IMR-90 (cell line): ENCODE measurements at regions not wholly inside any gene's neighbourhood (a gene's known extent, or its start where the extent isn't known, plus 50 kb on each side); places are given as distances from the start of the nearest gene placed in this dataset.

ENCODE experiments used
- ATAC-seq: fragments of 200-7000 bp; cut with Tn5 transposase; 2 replicates; pipeline ENCODE4 v1.9.1; 2020; ENCODE audit warnings: low read depth, mild to moderate bottlenecking, moderate library complexity
- BruUV-seq: library from RNA; stranded (reverse); fragments of 400-500 nt; replicated peaks from 2 replicates; lab custom pipeline; 2021; lab: Mats Ljungman, UMichigan
- CTCF ChIA-PET: fragments of 300-600 bp; formaldehyde crosslinking; extraction: SDS; loops from one replicate; lab custom pipeline; 2021; ENCODE audit warnings: antibody characterized with exemption; lab: Yijun Ruan, JAX
- POLR2A ChIA-PET: fragments of 300-600 bp; sonication (Branson Sonifier 250); formaldehyde crosslinking; loops from one replicate; lab custom pipeline; 2022; ENCODE audit warnings: antibody characterized with exemption; ENCODE audit not compliant: unreplicated experiment; lab: Charles Lee
- DNase-seq: peaks from one replicate; pipeline ENCODE4 v3.0.0; 2013
- H2AFZ ChIP-seq: replicated peaks from 2 replicates; pipeline ENCODE3; 2013; ENCODE audit warnings: low read length, mild to moderate bottlenecking; ENCODE audit not compliant: poor library complexity
- H2AK5ac ChIP-seq: 2 replicates; pipeline ENCODE4 v1.6.1; 2013; ENCODE audit warnings: low read depth, low read length, inconsistent platforms
- H2AK9ac ChIP-seq: replicated peaks from 2 replicates; pipeline ENCODE3; 2013; ENCODE audit warnings: mild to moderate bottlenecking, low read depth, low read length, moderate library complexity; ENCODE audit not compliant: poor library complexity
- H2BK120ac ChIP-seq: 2 replicates; pipeline ENCODE4 v1.6.1; 2013; ENCODE audit warnings: low read depth, low read length, inconsistent platforms
- H2BK15ac ChIP-seq: 3 replicates; pipeline ENCODE4 v1.6.1; 2013; ENCODE audit warnings: low read depth, low read length, inconsistent platforms
- H2BK20ac ChIP-seq: 2 replicates; pipeline ENCODE4 v1.6.1; 2013; ENCODE audit warnings: low read depth, mild to moderate bottlenecking, inconsistent platforms, low read length, moderate library complexity
- H2BK5ac ChIP-seq: 2 replicates; pipeline ENCODE4 v1.6.1; 2013; ENCODE audit warnings: mild to moderate bottlenecking, low read depth, low read length, inconsistent platforms; ENCODE audit not compliant: poor library complexity, severe bottlenecking
- H3K14ac ChIP-seq: replicated peaks from 2 replicates; pipeline ENCODE4 v1.6.1; 2013; ENCODE audit warnings: low read depth, low read length, inconsistent platforms
- H3K18ac ChIP-seq: 2 replicates; pipeline ENCODE4 v1.6.1; 2013; ENCODE audit warnings: low read depth, low read length, control low read depth
- H3K23ac ChIP-seq: 2 replicates; pipeline ENCODE4 v1.6.1; 2013; ENCODE audit warnings: low read depth, low read length, inconsistent platforms
- H3K27ac ChIP-seq: 2 replicates; pipeline ENCODE4 v1.5.1; 2013; ENCODE audit warnings: mild to moderate bottlenecking, control low read depth, low read length; ENCODE audit not compliant: insufficient read depth
- H3K27me3 ChIP-seq: 2 replicates; pipeline ENCODE4 v1.6.1; 2013; ENCODE audit warnings: low read length; ENCODE audit not compliant: control insufficient read depth, insufficient read depth
- H3K36me3 ChIP-seq: 2 replicates; pipeline ENCODE4 v1.6.1; 2013; ENCODE audit warnings: low read length, mixed read lengths; ENCODE audit not compliant: control insufficient read depth, insufficient read depth
- H3K4ac ChIP-seq: 2 replicates; pipeline ENCODE4 v1.6.1; 2013; ENCODE audit warnings: low read depth, low read length, inconsistent platforms
- H3K4me1 ChIP-seq: 2 replicates; pipeline ENCODE4 v1.6.1; 2013; ENCODE audit warnings: low read length, mixed read lengths; ENCODE audit not compliant: control insufficient read depth, insufficient read depth
- H3K4me2 ChIP-seq: 2 replicates; pipeline ENCODE4 v1.6.1; 2013; ENCODE audit warnings: low read depth, mild to moderate bottlenecking, control low read depth, low read length, moderate library complexity
- H3K4me3 ChIP-seq: 2 replicates; pipeline ENCODE4 v1.5.1; 2013; ENCODE audit warnings: low read depth, mild to moderate bottlenecking, control low read depth, low read length, moderate library complexity; ENCODE audit not compliant: insufficient read depth
- H3K56ac ChIP-seq: 2 replicates; pipeline ENCODE4 v1.6.1; 2013; ENCODE audit warnings: low read length, inconsistent platforms; ENCODE audit not compliant: insufficient read depth; ENCODE audit errors: extremely low read depth
- H3K79me1 ChIP-seq, 2 experiments: 2 replicates each; pipeline ENCODE4 v1.6.1; 2013; ENCODE audit warnings: low read length in 2 of 2, inconsistent platforms in 1 of 2, low read depth in 1 of 2
- H3K9ac ChIP-seq: 2 replicates; pipeline ENCODE4 v1.6.1; 2013; ENCODE audit warnings: low read depth, low read length, control low read depth
- H3K9me1 ChIP-seq: 2 replicates; pipeline ENCODE4 v1.6.1; 2013; ENCODE audit warnings: low read length, inconsistent platforms; ENCODE audit not compliant: insufficient read depth
- H3K9me3 ChIP-seq: 2 replicates; pipeline ENCODE4 v1.6.1; 2013; ENCODE audit warnings: low read length; ENCODE audit not compliant: control insufficient read depth, insufficient read depth
- H4K20me1 ChIP-seq: 2 replicates; pipeline ENCODE4 v1.6.1; 2013; ENCODE audit warnings: low read length, inconsistent platforms; ENCODE audit not compliant: insufficient read depth
- H4K5ac ChIP-seq: 2 replicates; pipeline ENCODE4 v1.6.1; 2013; ENCODE audit warnings: mild to moderate bottlenecking, low read depth, low read length, control low read depth
- H4K8ac ChIP-seq, 2 experiments: 2 replicates each; pipeline ENCODE4 v1.6.1; 2013; ENCODE audit warnings: low read depth in 2 of 2, low read length in 2 of 2, control low read depth in 1 of 2, inconsistent platforms in 1 of 2
- H4K91ac ChIP-seq: 2 replicates; pipeline ENCODE4 v1.6.1; 2013; ENCODE audit warnings: low read depth, low read length, inconsistent platforms; ENCODE audit not compliant: insufficient read depth
- BHLHE40 ChIP-seq: fragments of 150-350 bp; IDR thresholded peaks from 2 replicates; pipeline ENCODE4 v1.6.1; 2016; ENCODE audit warnings: mild to moderate bottlenecking, low read depth, low read length
- CEBPB ChIP-seq: IDR thresholded peaks from 2 replicates; pipeline ENCODE4 v1.6.1; 2012; ENCODE audit warnings: low read depth, low read length, improper control_type of control experiment
- CHD1 ChIP-seq: IDR thresholded peaks from 2 replicates; pipeline ENCODE4 v1.6.1; 2012; ENCODE audit warnings: low read depth, low read length, improper control_type of control experiment
- FOS ChIP-seq: fragments of 150-350 bp; IDR thresholded peaks from 2 replicates; pipeline ENCODE4 v1.6.1; 2016; ENCODE audit warnings: low read depth, low read length
- MAFK ChIP-seq: IDR thresholded peaks from 2 replicates; pipeline ENCODE4 v1.6.1; 2012; ENCODE audit warnings: low read depth, low read length, improper control_type of control experiment
- MAZ ChIP-seq: IDR thresholded peaks from 2 replicates; pipeline ENCODE4 v1.6.1; 2012; ENCODE audit warnings: low read depth, mild to moderate bottlenecking, low read length, improper control_type of control experiment, moderate library complexity, borderline replicate concordance
- MXI1 ChIP-seq: IDR thresholded peaks from 2 replicates; pipeline ENCODE4 v1.6.1; 2012; ENCODE audit warnings: low read depth, mild to moderate bottlenecking, low read length, moderate library complexity, borderline replicate concordance
- NFE2L2 ChIP-seq: fragments of 150-350 bp; IDR thresholded peaks from 2 replicates; pipeline ENCODE4 v1.6.1; 2016; ENCODE audit warnings: low read depth, mild to moderate bottlenecking, low read length
- POLR2A ChIP-seq: IDR thresholded peaks from 2 replicates; pipeline ENCODE4 v1.6.1; 2012; ENCODE audit warnings: mild to moderate bottlenecking, low read depth, low read length
- RCOR1 ChIP-seq: IDR thresholded peaks from 2 replicates; pipeline ENCODE4 v1.6.1; 2012; ENCODE audit warnings: mild to moderate bottlenecking, low read length, improper control_type of control experiment; ENCODE audit not compliant: insufficient replicate concordance
- SMC3 ChIP-seq: fragments of 150-350 bp; IDR thresholded peaks from 2 replicates; pipeline ENCODE4 v1.6.1; 2016; ENCODE audit warnings: low read depth, mild to moderate bottlenecking, antibody characterized with exemption, low read length, moderate library complexity
- WGBS, 2 experiments: methylation state at CpG; one replicate each; pipeline versions ENCODE4 v1.1.5 to v1.1.7; 2013; ENCODE audit warnings: missing lambda C conversion rate in 2 of 2; ENCODE audit not compliant: insufficient read length in 1 of 2; ENCODE audit errors: extremely low coverage in 2 of 2; 5-methylcytosine and 5-hydroxymethylcytosine counted together
- dilution Hi-C: fragments of 300-500 bp; cut with HindIII; formaldehyde crosslinking; loops from one replicate; pipeline ENCODE4 v1.14.3; 2018; ENCODE audit warnings: low sequenced_read_pairs; ENCODE audit not compliant: unreplicated experiment
- in situ Hi-C: fragments of 300-500 bp; cut with MboI; formaldehyde crosslinking; loops from 3 replicates; pipeline ENCODE4 v1.14.3; 2019; ENCODE audit warnings: low sequenced_read_pairs, inconsistent platforms, mixed read lengths
- intact Hi-C: fragments of 100-400 bp; cut with micrococcal nuclease; formaldehyde crosslinking; loops from 2 replicates; pipeline ENCODE4 v1.10.0; 2022
- TF ChIP-seq, protein P1 (sequence below): conservative IDR thresholded peaks from 2 replicates; pipeline ENCODE4 v1.5.1; 2012; ENCODE audit warnings: mild to moderate bottlenecking, low read depth, low read length, improper control_type of control experiment
- TF ChIP-seq, protein P2 (sequence below): fragments of 150-350 bp; IDR thresholded peaks from 2 replicates; pipeline ENCODE4 v1.6.1; 2016; ENCODE audit warnings: low read depth, mild to moderate bottlenecking, low read length, moderate library complexity, borderline replicate concordance

DNA sequence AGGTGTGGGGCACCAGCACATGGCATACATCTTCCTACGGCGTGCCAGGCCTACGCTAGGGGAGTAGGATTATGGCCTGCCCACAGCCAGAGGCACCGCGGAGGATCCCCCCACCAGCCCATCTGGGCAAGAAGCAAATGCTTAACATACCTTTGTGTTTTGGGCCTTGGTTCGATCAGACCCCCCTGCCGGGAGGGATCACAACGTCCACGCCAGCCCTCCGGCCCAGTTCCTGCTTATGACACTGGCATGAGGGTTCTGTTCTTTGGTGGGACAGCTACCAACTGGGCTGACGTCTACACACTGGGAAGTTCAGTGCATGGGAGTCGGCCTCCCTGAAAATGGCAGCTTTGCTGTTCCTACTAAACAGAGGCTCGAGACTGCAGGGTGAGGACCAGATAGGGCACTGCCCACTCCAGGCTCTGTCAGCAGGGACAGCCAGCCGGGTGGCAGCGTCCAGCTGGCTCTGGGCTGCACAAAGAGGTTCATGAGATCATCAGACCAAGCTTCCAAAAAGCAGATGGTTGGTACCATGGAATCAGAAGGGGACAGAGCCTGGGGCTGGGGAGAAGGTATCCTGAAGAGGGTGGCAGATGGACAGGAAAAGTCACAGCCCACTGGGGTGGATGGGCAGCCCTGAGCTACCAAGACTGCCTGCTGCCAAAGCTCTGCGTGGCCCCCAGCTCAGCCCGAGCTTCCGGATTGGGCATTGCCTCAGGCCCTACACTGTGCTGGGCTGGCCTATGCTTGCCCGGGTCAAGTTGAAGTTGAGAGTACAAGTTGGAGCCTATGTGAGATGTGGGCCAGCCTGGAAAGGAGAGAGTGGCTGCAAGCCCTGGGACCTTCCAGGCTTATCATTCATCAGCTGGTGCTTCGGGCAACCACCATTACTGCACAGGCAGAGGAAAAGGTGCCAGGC lies 61.7 kb upstream of the TEX51 start (continued):
- no peak for TF ChIP-seq NFE2L2

DNA sequence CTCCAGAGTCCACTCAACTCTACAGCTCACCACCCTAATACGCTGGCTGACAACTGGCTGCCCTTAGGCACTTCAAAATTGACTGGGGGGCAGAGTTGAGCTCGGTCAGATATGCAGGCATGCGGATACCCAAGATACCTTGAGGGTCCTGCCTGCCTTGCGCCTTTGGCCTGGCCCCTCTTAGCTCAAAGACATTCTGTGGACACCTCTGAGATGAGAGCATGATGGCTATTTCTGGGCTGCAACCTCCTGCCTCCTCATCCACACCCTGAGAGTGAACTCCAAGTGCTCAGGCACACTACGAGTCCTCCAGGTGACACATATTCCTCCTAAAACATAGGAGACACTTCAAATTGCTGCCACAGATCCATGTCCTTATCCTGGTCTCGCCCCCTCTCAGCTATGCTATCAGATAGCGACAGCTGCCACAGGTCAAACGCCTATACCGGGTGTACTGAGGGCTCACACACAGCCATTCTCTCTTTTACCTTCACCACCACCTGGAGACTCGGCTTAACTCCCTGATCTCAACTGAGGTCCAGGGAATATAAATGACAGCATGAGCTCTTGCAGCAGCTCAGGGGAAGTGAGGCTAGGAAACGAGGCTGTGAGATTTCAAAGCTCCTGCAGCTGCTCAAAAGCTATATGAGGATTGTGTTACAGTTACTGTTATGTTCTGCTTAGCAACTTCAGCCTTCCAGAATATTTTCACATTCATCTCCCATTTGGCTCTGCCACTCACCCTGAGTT lies 60.5 kb upstream of the TEX51 start:
- Histone ChIP-seq H4K20me1 (no peaks in the 10 kb centered on the region), H3K56ac (no peak overlapping the region), H3K18ac (no peak overlapping the region), H3K4ac (no peak overlapping the region), H2AFZ (no peak overlapping the region), H3K27me3 (no peaks in the 10 kb centered on the region; the same call in 1 of the 2 replicates), H4K91ac (no peak overlapping the region), H4K8ac (no peak overlapping the region), H3K4me1 (no peaks in the 10 kb centered on the region), H2AK5ac (no peak overlapping the region), H3K79me1 (no peaks in the 10 kb centered on the region), H3K36me3 (no peaks in the 10 kb centered on the region), H3K4me2 (no peak overlapping the region), H2BK15ac (no peak overlapping the region), H4K5ac (no peak overlapping the region), H3K14ac (no peak overlapping the region), H3K9me3 (no peaks in the 10 kb centered on the region), H2BK5ac (no peak overlapping the region), H3K27ac (no peak overlapping the region), H3K23ac (no peak overlapping the region), H2BK120ac (no peak overlapping the region), H3K9ac (no peak overlapping the region), H2AK9ac (no peak overlapping the region), H3K9me1 (no peaks in the 10 kb centered on the region), H3K4me3 (no peak overlapping the region), H2BK20ac (no peak overlapping the region)
- ATAC-seq (no peak), DNase-seq (no peak)
- dilution Hi-C loops (no loop called here), intact Hi-C loops (no loop called here), in situ Hi-C loops (no loop called here)
- ChIA-PET CTCF (no interaction called here), POLR2A (no interaction called here)
- no TSS peak for BruUV-seq
- 0% methylated on average over 1 of the region's 11 CpGs; no CpG with 5 or more reads in 1 of the 2 experiments for WGBS, 2 experiments
- TF ChIP-seq RCOR1 (no peak), BHLHE40 (no peak), MXI1 (no peak), CEBPB (no peak), MAFK (no peak), POLR2A (no peak), SMC3 (no peak), CHD1 (no peak), MAZ (no peak), FOS (no peak)
- TF ChIP-seq, protein P1, sequence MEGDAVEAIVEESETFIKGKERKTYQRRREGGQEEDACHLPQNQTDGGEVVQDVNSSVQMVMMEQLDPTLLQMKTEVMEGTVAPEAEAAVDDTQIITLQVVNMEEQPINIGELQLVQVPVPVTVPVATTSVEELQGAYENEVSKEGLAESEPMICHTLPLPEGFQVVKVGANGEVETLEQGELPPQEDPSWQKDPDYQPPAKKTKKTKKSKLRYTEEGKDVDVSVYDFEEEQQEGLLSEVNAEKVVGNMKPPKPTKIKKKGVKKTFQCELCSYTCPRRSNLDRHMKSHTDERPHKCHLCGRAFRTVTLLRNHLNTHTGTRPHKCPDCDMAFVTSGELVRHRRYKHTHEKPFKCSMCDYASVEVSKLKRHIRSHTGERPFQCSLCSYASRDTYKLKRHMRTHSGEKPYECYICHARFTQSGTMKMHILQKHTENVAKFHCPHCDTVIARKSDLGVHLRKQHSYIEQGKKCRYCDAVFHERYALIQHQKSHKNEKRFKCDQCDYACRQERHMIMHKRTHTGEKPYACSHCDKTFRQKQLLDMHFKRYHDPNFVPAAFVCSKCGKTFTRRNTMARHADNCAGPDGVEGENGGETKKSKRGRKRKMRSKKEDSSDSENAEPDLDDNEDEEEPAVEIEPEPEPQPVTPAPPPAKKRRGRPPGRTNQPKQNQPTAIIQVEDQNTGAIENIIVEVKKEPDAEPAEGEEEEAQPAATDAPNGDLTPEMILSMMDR = no peak
- TF ChIP-seq, protein P2, sequence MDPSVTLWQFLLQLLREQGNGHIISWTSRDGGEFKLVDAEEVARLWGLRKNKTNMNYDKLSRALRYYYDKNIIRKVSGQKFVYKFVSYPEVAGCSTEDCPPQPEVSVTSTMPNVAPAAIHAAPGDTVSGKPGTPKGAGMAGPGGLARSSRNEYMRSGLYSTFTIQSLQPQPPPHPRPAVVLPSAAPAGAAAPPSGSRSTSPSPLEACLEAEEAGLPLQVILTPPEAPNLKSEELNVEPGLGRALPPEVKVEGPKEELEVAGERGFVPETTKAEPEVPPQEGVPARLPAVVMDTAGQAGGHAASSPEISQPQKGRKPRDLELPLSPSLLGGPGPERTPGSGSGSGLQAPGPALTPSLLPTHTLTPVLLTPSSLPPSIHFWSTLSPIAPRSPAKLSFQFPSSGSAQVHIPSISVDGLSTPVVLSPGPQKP = no peak
